ENCODE measurements at regions not wholly inside any gene's neighbourhood (a gene's known extent, or its start where the extent isn't known, plus 50 kb on each side); places are given as distances from the start of the nearest gene placed in this dataset.
A peak's percentile ranks its signal among the peaks of the same experiment; 100 is the strongest.

DNA sequence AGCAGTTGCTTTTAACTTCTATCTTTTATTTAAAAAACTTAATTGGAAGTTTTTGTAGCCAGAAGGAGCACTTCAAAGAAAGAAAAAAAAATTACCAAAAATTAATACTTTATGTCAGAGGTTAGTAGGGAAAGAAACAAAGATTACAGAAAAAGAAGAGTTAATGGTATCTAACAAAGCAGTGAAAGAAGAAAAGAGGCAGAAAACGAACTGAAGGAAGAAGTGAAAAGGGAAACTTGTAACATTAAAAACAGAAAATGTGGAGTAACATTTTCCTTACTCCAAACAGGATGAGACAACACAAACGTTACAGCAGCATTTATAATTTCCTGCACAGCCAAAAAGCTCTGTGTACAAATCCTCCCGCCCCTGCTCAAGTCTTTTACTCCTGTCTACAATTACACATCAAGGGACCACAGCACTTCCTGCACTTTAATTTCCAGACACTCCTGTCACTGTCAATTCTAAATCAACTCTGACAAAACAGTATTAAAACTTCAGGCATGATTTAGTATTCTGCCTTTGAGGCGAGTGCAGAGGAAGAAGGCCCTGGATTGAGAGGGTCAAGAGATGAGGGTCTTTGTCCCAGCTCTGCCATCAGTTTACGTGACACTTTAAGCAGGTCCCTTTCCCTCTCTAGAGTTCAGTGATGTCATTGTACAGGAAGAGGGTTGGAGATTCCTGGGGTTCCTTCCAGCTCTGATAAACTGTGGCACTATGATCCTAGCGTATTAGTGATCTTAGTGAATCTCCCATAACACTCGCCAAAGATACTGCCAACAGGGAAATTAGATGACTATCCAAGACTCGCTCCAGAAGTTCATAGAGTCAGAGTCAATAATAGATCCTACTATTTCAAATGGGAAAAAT is 53.2 kb upstream of the LSM14A start:
- DNase-seq (ENCODE audit: low read depth): no peak

DNA sequence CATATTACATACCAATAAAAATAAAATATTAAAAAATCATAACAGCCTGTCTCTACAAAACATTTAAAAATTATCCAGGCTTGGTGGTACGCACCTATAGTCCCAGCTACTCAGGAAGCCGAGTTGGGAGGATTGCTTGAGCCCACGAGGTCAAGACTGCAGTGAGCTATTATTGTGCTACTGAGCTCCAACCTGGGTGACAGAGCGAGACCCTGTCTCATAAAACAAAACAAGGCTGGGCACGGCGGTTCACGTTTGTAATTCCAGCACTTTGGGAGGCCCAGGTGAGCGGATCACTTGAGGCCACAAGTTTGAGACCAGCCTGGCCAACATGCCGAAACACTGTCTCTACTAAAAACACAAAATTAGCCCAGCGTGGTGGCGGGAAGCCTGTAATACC is 52.2 kb upstream of the LSM14A start:
- DNase-seq (ENCODE audit: low read depth): no peak

DNA sequence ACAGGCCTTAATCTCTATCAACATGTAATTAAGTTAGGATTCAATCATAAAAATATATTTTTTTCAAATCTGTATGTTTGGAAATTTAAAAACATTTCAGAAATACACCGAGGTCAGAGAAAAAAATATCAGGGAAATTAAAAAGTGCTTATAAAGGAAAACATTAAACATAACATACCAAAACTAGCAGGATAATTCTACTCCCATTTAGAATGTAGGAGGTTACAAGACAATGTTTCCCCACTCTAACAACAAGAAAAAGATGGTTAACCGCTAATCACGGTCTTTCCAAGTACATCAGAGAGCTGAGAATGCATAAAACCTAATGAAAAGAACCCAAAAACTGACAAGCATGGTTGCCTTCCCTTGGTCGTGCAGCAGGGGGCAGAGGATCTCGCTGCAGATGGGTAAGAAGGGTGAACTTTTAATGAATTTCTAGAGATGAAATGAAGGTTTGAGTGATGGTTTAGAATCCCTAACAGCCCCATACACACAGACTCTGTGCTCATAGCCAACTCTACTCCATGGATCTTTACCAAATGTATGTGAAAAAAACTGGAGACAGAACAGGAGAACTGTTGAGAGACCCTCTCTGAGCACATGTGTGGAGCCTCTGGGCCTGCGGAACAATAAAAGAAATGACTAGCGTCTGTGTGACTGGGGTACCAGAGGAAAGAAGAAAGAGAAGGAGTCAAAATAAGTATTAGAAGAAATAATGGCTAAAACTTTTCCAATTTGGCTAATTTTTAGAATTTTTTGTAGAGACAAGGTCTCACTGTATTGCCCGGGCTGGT is 51.3 kb upstream of the LSM14A start:
- peak; percentile 60 for DNase-seq (ENCODE audit: low read depth)

Measured in ELR (cell line).